HCT116 (cell line): ENCODE measurements at regions not wholly inside any gene's neighbourhood (a gene's known extent, or its start where the extent isn't known, plus 50 kb on each side); places are given as distances from the start of the nearest gene placed in this dataset.

ENCODE experiments used
- ATAC-seq: fragments of 200-7000 bp; cut with Tn5 transposase; 2 replicates; pipeline ENCODE4 v1.9.1; 2020; ENCODE audit warnings: mild to moderate bottlenecking, moderate library complexity
- BruUV-seq: library from RNA; stranded (reverse); fragments of 400-500 nt; replicated peaks from 2 replicates; lab custom pipeline; 2021; lab: Mats Ljungman, UMichigan
- CTCF ChIA-PET: fragments of 300-600 bp; sonication (Branson Sonifier 250); formaldehyde crosslinking; loops from one replicate; lab custom pipeline; 2021; ENCODE audit warnings: antibody characterized with exemption; lab: Charles Lee
- POLR2A ChIA-PET: fragments of 300-600, 350-600 bp; sonication (Branson Sonifier 250); formaldehyde crosslinking; loops from one replicate; lab custom pipeline; 2021; ENCODE audit warnings: antibody characterized with exemption; lab: Charles Lee
- RAD21 ChIA-PET, 2 experiments: fragments of 300-600 bp; sonication (Branson Sonifier 250); formaldehyde crosslinking; loops; one replicate each; lab custom pipeline; 2023; ENCODE audit warnings: low total read pairs in 2 of 2; ENCODE audit not compliant: uncharacterized antibody in 2 of 2, unreplicated experiment in 2 of 2, low non-redundant PET in 1 of 2; lab: Charles Lee
- DNase-seq: peaks from one replicate; pipeline ENCODE4 v3.0.0-alpha.2; 2010; ENCODE audit warnings: low read depth, low spot score
- H2AFZ ChIP-seq: fragments of 200-600 bp; shearing (Covaris generic), sonication (generic); 2 replicates; pipeline ENCODE4 v1.6.1; 2017; ENCODE audit warnings: low read depth, mixed run types, mixed read lengths, antibody characterized with exemption, low read length; ENCODE audit not compliant: poor library complexity, severe bottlenecking
- H3K27ac ChIP-seq: 2 replicates; pipeline ENCODE4 v1.5.1; 2012; ENCODE audit warnings: low read depth, low read length
- H3K27me3 ChIP-seq: fragments of 200-600 bp; sonication (generic); 2 replicates; pipeline ENCODE4 v1.6.1; 2016; ENCODE audit warnings: mixed run types, low read length, mixed read lengths; ENCODE audit not compliant: insufficient read depth
- H3K36me3 ChIP-seq, 2 experiments: fragments of 200-500 bp in 1 of 2; fragments of 200-600 bp in 1 of 2; sonication (Bioruptor generic) in 1 of 2; sonication (generic) in 1 of 2; 2 replicates each; pipeline versions ENCODE4 v1.5.1 to v1.6.1; 2014 to 2016; ENCODE audit warnings: low read length in 2 of 2, inconsistent platforms in 1 of 2, mixed read lengths in 1 of 2, mixed run types in 1 of 2; ENCODE audit not compliant: insufficient read depth in 2 of 2, control insufficient read depth in 1 of 2
- H3K4me1 ChIP-seq, 2 experiments: fragments of 200-600 bp in 1 of 2; sonication (generic) in 1 of 2; 2 replicates each; pipeline versions ENCODE4 v1.5.1 to v1.6.1; 2012 to 2017; ENCODE audit warnings: low read length in 2 of 2, inconsistent platforms in 1 of 2, mild to moderate bottlenecking in 1 of 2, mixed read lengths in 1 of 2, mixed run types in 1 of 2, moderate library complexity in 1 of 2; ENCODE audit not compliant: insufficient read depth in 2 of 2, control insufficient read depth in 1 of 2
- H3K4me2 ChIP-seq: fragments of 200-600 bp; sonication (generic); 2 replicates; pipeline ENCODE4 v1.6.1; 2017; ENCODE audit warnings: mixed run types, low read length, mixed read lengths
- H3K4me3 ChIP-seq, 2 experiments: fragments of 200-600 bp in 1 of 2; sonication (generic) in 1 of 2; replicated peaks in 1 of 2; 2 replicates each; pipeline ENCODE4 v1.5.1; 2011 to 2016; ENCODE audit warnings: low read length in 2 of 2, control low read depth in 1 of 2, low read depth in 1 of 2, mild to moderate bottlenecking in 1 of 2, mixed read lengths in 1 of 2, mixed run types in 1 of 2
- H3K79me2 ChIP-seq: fragments of 200-600 bp; sonication (generic); 2 replicates; pipeline ENCODE4 v1.6.1; 2017; ENCODE audit warnings: mild to moderate bottlenecking, mixed run types, low read length, moderate library complexity, mixed read lengths; ENCODE audit not compliant: insufficient read depth
- H3K9ac ChIP-seq: fragments of 200-600 bp; sonication (generic); 2 replicates; pipeline ENCODE4 v1.6.1; 2016; ENCODE audit warnings: low read length, mixed read lengths
- H3K9me2 ChIP-seq: fragments of 200-600 bp; sonication (generic), shearing (Covaris generic); 2 replicates; pipeline ENCODE4 v1.6.1; 2017; ENCODE audit warnings: mixed run types, mild to moderate bottlenecking, moderate library complexity; ENCODE audit not compliant: insufficient read depth
- H3K9me3 ChIP-seq, 2 experiments: fragments of 200-500 bp in 1 of 2; fragments of 200-600 bp in 1 of 2; sonication (Bioruptor generic) in 1 of 2; sonication (generic) in 1 of 2; 2 replicates each; pipeline ENCODE4 v1.6.1; 2014 to 2017; ENCODE audit warnings: low read length in 2 of 2, mixed read lengths in 2 of 2, inconsistent platforms in 1 of 2, low read depth in 1 of 2, mild to moderate bottlenecking in 1 of 2, mixed run types in 1 of 2, moderate library complexity in 1 of 2; ENCODE audit not compliant: control insufficient read depth in 1 of 2, insufficient read depth in 1 of 2
- H4K20me1 ChIP-seq: fragments of 200-600 bp; sonication (generic), shearing (Covaris generic); 2 replicates; pipeline ENCODE4 v1.6.1; 2017; ENCODE audit warnings: mixed run types, mild to moderate bottlenecking, moderate library complexity; ENCODE audit not compliant: insufficient read depth
- CBX3 ChIP-seq: IDR thresholded peaks from 2 replicates; pipeline ENCODE4 v1.6.1; 2012; ENCODE audit warnings: low read depth
- CEBPB ChIP-seq: IDR thresholded peaks from 2 replicates; pipeline ENCODE4 v1.6.1; 2012; ENCODE audit warnings: low read depth
- EGR1 ChIP-seq: IDR thresholded peaks from 2 replicates; pipeline ENCODE4 v1.6.1; 2012; ENCODE audit warnings: low read depth
- ELF1 ChIP-seq: IDR thresholded peaks from 2 replicates; pipeline ENCODE4 v1.6.1; 2012; ENCODE audit warnings: low read depth, borderline replicate concordance
- EZH2 ChIP-seq: fragments of 200-600 bp; sonication (generic); IDR thresholded peaks from 2 replicates; pipeline ENCODE4 v1.6.1; 2017; ENCODE audit warnings: antibody characterized with exemption, mixed run types
- MAX ChIP-seq: IDR thresholded peaks from 2 replicates; pipeline ENCODE4 v1.6.1; 2012
- POLR2A ChIP-seq: IDR thresholded peaks from 2 replicates; pipeline ENCODE4 v1.7.0; 2011; ENCODE audit warnings: borderline replicate concordance; ENCODE audit not compliant: insufficient read depth, insufficient read length; ENCODE audit errors: extremely low read depth
- SIN3A ChIP-seq: IDR thresholded peaks from 2 replicates; pipeline ENCODE4 v1.6.1; 2012; ENCODE audit warnings: low read depth
- SP1 ChIP-seq: IDR thresholded peaks from 2 replicates; pipeline ENCODE4 v1.6.1; 2012; ENCODE audit warnings: low read depth
- SRF ChIP-seq: IDR thresholded peaks from 2 replicates; pipeline ENCODE4 v1.6.1; 2012; ENCODE audit warnings: low read depth
- YY1 ChIP-seq: IDR thresholded peaks from 2 replicates; pipeline ENCODE4 v1.6.1; 2011; ENCODE audit warnings: low read length, low read depth, moderate library complexity, mild to moderate bottlenecking; ENCODE audit not compliant: insufficient replicate concordance; ENCODE audit errors: extremely low read depth
- ZBTB33 ChIP-seq: IDR thresholded peaks from 2 replicates; pipeline ENCODE4 v1.6.1; 2011; ENCODE audit warnings: mild to moderate bottlenecking, low read length, moderate library complexity; ENCODE audit not compliant: insufficient replicate concordance; ENCODE audit errors: extremely low read depth
- intact Hi-C: fragments of 100-400 bp; cut with micrococcal nuclease; formaldehyde crosslinking; loops from 2 replicates; pipeline ENCODE4 v1.10.0; 2022
- TF ChIP-seq, protein P1 (sequence below), 3 experiments: fragments of 200-600 bp in 1 of 3; sonication (generic) in 1 of 3; IDR thresholded peaks in 2 of 3; conservative IDR thresholded peaks in 1 of 3; 2 replicates each; pipeline ENCODE4 v1.5.1; 2012 to 2017; ENCODE audit warnings: low read depth in 2 of 3, low read length in 2 of 3, antibody characterized with exemption in 1 of 3, borderline replicate concordance in 1 of 3, control low read depth in 1 of 3, mild to moderate bottlenecking in 1 of 3, mixed read lengths in 1 of 3, mixed run types in 1 of 3, moderate library complexity in 1 of 3; ENCODE audit not compliant: insufficient read depth in 1 of 3

DNA sequence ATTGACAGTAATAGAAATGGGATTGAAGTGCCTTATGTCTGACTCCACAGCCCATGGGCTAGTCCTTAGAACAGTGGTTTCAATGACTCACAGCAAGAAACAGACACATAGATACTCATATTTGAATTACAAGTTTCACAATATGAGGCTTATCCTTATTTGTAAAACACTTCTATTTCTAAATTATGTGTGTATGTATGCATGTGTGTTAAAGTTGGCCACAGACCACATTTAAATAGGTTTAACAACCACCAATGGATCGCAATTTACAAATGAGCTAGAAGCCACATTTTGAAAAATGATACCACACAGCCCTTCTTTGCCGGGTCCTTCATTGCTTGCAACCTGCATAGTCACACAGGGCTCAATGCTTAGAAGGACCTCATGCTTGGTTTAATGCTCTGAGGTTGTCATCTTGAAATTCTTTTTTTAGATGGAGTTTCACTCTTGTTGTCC, 157.8 kb upstream of the PREP start:
- ChIA-PET POLR2A (no interaction called here), RAD21 (no interaction called here), CTCF (no interaction called here)
- Histone ChIP-seq H3K27ac (no peak overlapping the region), H3K4me1 (no peaks in the 10 kb centered on the region), H3K9me2 (no peaks in the 10 kb centered on the region), H3K79me2 (no peaks in the 10 kb centered on the region), H2AFZ (no peak overlapping the region), H3K4me3 (no peak overlapping the region), H3K36me3 (no peaks in the 10 kb centered on the region), H3K27me3 (no peaks in the 10 kb centered on the region), H3K9me3 (no peaks in the 10 kb centered on the region), H3K4me2 (no peak overlapping the region), H4K20me1 (no peaks in the 10 kb centered on the region), H3K9ac (no peak overlapping the region)
- intact Hi-C loops, result no loop called here
- DNase-seq (no peak), ATAC-seq (no peak)
- TF ChIP-seq SIN3A (no peak), POLR2A (no peak), ZBTB33 (no peak), SRF (no peak), YY1 (no peak), CBX3 (no peak), ELF1 (no peak), EZH2 (no peak), CEBPB (no peak), SP1 (no peak), MAX (no peak), EGR1 (no peak)
- TF ChIP-seq, protein P1, sequence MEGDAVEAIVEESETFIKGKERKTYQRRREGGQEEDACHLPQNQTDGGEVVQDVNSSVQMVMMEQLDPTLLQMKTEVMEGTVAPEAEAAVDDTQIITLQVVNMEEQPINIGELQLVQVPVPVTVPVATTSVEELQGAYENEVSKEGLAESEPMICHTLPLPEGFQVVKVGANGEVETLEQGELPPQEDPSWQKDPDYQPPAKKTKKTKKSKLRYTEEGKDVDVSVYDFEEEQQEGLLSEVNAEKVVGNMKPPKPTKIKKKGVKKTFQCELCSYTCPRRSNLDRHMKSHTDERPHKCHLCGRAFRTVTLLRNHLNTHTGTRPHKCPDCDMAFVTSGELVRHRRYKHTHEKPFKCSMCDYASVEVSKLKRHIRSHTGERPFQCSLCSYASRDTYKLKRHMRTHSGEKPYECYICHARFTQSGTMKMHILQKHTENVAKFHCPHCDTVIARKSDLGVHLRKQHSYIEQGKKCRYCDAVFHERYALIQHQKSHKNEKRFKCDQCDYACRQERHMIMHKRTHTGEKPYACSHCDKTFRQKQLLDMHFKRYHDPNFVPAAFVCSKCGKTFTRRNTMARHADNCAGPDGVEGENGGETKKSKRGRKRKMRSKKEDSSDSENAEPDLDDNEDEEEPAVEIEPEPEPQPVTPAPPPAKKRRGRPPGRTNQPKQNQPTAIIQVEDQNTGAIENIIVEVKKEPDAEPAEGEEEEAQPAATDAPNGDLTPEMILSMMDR (IDR thresholded peaks at IDR 0.05 in 2 of 3, conservative IDR thresholded peaks at IDR 0.05 in 1 of 3; ENCODE audit: borderline replicate concordance in 1 of 3, insufficient read depth in 1 of 3, low read depth in 2 of 3, low read length in 2 of 3), result no peak
- no TSS peak for BruUV-seq
